ENCODE measurements at regions not wholly inside any gene's neighbourhood (a gene's known extent, or its start where the extent isn't known, plus 50 kb on each side); places are given as distances from the start of the nearest gene placed in this dataset.

DNA sequence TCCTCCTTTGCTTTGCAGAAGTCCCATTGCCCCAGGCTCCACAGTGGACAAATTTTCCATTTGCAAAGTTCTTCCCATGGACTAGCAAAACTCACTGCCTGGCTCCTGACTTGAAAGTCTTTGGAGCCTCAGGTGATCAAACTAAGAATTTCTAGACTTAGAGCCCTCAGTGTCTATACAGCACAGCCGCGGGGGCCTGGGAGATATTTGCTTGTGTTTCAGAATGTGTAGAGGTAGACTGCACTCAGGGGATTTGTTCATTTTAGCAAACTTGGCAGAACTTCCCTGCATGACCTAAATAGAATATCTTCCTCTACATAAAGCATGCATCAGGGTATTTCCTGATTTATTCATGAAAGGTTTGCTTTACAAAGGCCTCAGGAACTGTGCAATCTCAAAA is 384.2 kb upstream of the ZNF462 start:
- dilution Hi-C loops (cut with MboI; ENCODE audit: extremely low pct_ligation_motif_present, low sequenced_read_pairs) = no loop called here
- H3K4me2 ChIP-seq (ENCODE audit: control insufficient read depth, extremely low read depth, insufficient read depth, low read depth, low read length) = no peak overlapping the region
- H3K79me2 ChIP-seq (ENCODE audit: control insufficient read depth, insufficient read depth, low read length) = no peaks in the 10 kb centered on the region
- H3K4me3 ChIP-seq (ENCODE audit: control insufficient read depth in 2 of 3, extremely low read depth in 1 of 3, insufficient read depth in 2 of 3, low read depth in 1 of 3, low read length in 3 of 3) = no peak overlapping the region
- H3K9me3 ChIP-seq (ENCODE audit: control insufficient read depth, low read depth, low read length) = no peaks in the 10 kb centered on the region
- TF ChIP-seq, protein P1, sequence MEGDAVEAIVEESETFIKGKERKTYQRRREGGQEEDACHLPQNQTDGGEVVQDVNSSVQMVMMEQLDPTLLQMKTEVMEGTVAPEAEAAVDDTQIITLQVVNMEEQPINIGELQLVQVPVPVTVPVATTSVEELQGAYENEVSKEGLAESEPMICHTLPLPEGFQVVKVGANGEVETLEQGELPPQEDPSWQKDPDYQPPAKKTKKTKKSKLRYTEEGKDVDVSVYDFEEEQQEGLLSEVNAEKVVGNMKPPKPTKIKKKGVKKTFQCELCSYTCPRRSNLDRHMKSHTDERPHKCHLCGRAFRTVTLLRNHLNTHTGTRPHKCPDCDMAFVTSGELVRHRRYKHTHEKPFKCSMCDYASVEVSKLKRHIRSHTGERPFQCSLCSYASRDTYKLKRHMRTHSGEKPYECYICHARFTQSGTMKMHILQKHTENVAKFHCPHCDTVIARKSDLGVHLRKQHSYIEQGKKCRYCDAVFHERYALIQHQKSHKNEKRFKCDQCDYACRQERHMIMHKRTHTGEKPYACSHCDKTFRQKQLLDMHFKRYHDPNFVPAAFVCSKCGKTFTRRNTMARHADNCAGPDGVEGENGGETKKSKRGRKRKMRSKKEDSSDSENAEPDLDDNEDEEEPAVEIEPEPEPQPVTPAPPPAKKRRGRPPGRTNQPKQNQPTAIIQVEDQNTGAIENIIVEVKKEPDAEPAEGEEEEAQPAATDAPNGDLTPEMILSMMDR (optimal IDR thresholded peaks at IDR 0.05 in 1 of 3, IDR thresholded peaks at IDR 0.05 in 1 of 3, conservative IDR thresholded peaks at IDR 0.05 in 1 of 3; ENCODE audit: extremely low read depth in 1 of 3, insufficient read depth in 2 of 3, low read length in 3 of 3) = no peak
- TF ChIP-seq EZH2 (IDR thresholded peaks at IDR 0.05; ENCODE audit: low read length) = no peak
- DNase-seq (ENCODE audit: low read depth, low spot score) = no peak
- H3K27me3 ChIP-seq (ENCODE audit: control insufficient read depth, extremely low read depth, insufficient read depth, low read length) = no peaks in the 10 kb centered on the region
- no peak for FAIRE-seq
- H3K4me1 ChIP-seq (ENCODE audit: control insufficient read depth, extremely low read depth, insufficient read depth, low read length) = peaks cover 51% of the 10 kb centered on the region
- no peaks in the 10 kb centered on the region for H3K36me3 ChIP-seq (ENCODE audit: control insufficient read depth in 2 of 2, extremely low read depth in 1 of 2, insufficient read depth in 2 of 2, low read length in 2 of 2)
- H2AFZ ChIP-seq (ENCODE audit: control insufficient read depth, low read length) = no peak overlapping the region
- H4K20me1 ChIP-seq (ENCODE audit: control insufficient read depth, extremely low read depth, insufficient read depth, low read length) = no peaks in the 10 kb centered on the region
- H3K27ac ChIP-seq (ENCODE audit: control insufficient read depth, insufficient read depth, low read length) = no peak overlapping the region
- H3K9ac ChIP-seq (ENCODE audit: control insufficient read depth, extremely low read depth, insufficient read depth, low read length) = no peak overlapping the region
- no peaks in the 10 kb centered on the region for H3K9me1 ChIP-seq (ENCODE audit: control insufficient read depth, extremely low read depth, insufficient read depth, low read length)

DNA sequence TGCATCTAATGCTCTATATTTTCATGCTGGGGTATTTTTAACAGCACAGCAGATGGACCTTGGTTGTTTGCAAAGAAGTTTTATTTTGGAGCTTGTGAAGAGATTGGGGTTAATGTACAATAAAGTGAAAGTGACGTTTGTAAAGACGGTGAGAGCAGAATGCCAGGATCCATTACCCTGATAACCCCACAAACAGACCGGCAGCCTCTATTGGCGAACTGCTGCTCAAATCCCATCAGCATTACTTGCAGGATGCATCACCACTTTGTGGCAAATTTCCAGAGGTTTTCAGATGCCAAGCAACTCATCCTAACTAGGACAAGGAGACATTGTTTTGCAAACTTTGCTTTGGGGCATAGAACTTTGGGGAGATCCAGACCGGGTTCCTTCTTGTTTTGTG is 383.3 kb upstream of the ZNF462 start:
- H3K27me3 ChIP-seq (ENCODE audit: control insufficient read depth, extremely low read depth, insufficient read depth, low read length) = no peaks in the 10 kb centered on the region
- H3K79me2 ChIP-seq (ENCODE audit: control insufficient read depth, insufficient read depth, low read length) = no peaks in the 10 kb centered on the region
- no peaks in the 10 kb centered on the region for H3K9me1 ChIP-seq (ENCODE audit: control insufficient read depth, extremely low read depth, insufficient read depth, low read length)
- H3K9me3 ChIP-seq (ENCODE audit: control insufficient read depth, low read depth, low read length) = no peaks in the 10 kb centered on the region
- H2AFZ ChIP-seq (ENCODE audit: control insufficient read depth, low read length) = no peak overlapping the region
- peaks cover 51% of the 10 kb centered on the region for H3K4me1 ChIP-seq (ENCODE audit: control insufficient read depth, extremely low read depth, insufficient read depth, low read length)
- no peaks in the 10 kb centered on the region for H3K36me3 ChIP-seq (ENCODE audit: control insufficient read depth in 2 of 2, extremely low read depth in 1 of 2, insufficient read depth in 2 of 2, low read length in 2 of 2)
- H3K27ac ChIP-seq (ENCODE audit: control insufficient read depth, insufficient read depth, low read length) = peak overlapping the region; percentile 37
- dilution Hi-C loops (cut with MboI; ENCODE audit: extremely low pct_ligation_motif_present, low sequenced_read_pairs) = no loop called here
- TF ChIP-seq EZH2 (IDR thresholded peaks at IDR 0.05; ENCODE audit: low read length) = no peak
- TF ChIP-seq, protein P1 (optimal IDR thresholded peaks at IDR 0.05 in 1 of 3, IDR thresholded peaks at IDR 0.05 in 1 of 3, conservative IDR thresholded peaks at IDR 0.05 in 1 of 3; ENCODE audit: extremely low read depth in 1 of 3, insufficient read depth in 2 of 3, low read length in 3 of 3) = no peak
- H4K20me1 ChIP-seq (ENCODE audit: control insufficient read depth, extremely low read depth, insufficient read depth, low read length) = no peaks in the 10 kb centered on the region
- DNase-seq (ENCODE audit: low read depth, low spot score) (peak; percentile 88), FAIRE-seq (peak; percentile 97)
- H3K4me3 ChIP-seq (ENCODE audit: control insufficient read depth in 2 of 3, extremely low read depth in 1 of 3, insufficient read depth in 2 of 3, low read depth in 1 of 3, low read length in 3 of 3) = no peak overlapping the region
- no peak overlapping the region for H3K9ac ChIP-seq (ENCODE audit: control insufficient read depth, extremely low read depth, insufficient read depth, low read length)
- peak overlapping the region; percentile 33 for H3K4me2 ChIP-seq (ENCODE audit: control insufficient read depth, extremely low read depth, insufficient read depth, low read depth, low read length)
